Parathyroid adenoma (tissue), 2 donors: ENCODE measurements at regions not wholly inside any gene's neighbourhood (a gene's known extent, or its start where the extent isn't known, plus 50 kb on each side); places are given as distances from the start of the nearest gene placed in this dataset.

ENCODE experiments used
- H2AFZ ChIP-seq: fragments of 300-600 bp; sonication (generic); one replicate; pipeline ENCODE4 v1.7.0; 2017; ENCODE audit warnings: antibody characterized with exemption, mild to moderate bottlenecking
- H3K27ac ChIP-seq: fragments of 300-600 bp; sonication (generic); one replicate; pipeline ENCODE4 v1.7.0; 2017
- H3K27me3 ChIP-seq: fragments of 300-600 bp; sonication (generic); one replicate; pipeline ENCODE4 v1.7.0; 2017; ENCODE audit warnings: low read length; ENCODE audit not compliant: control insufficient read depth, insufficient read depth
- H3K36me3 ChIP-seq: fragments of 300-600 bp; sonication (generic); one replicate; pipeline ENCODE4 v1.7.0; 2017; ENCODE audit warnings: low read length; ENCODE audit not compliant: control insufficient read depth, insufficient read depth
- H3K4me1 ChIP-seq: fragments of 300-600 bp; sonication (generic); one replicate; pipeline ENCODE4 v1.7.0; 2017; ENCODE audit warnings: control low read depth
- H3K4me2 ChIP-seq: fragments of 300-600 bp; sonication (generic); one replicate; pipeline ENCODE4 v1.7.0; 2017; ENCODE audit warnings: low read length
- H3K4me3 ChIP-seq: fragments of 300-600 bp; sonication (generic); one replicate; pipeline ENCODE4 v1.7.0; 2017; ENCODE audit warnings: low read depth, low read length
- H3K79me2 ChIP-seq: fragments of 300-600 bp; sonication (generic); one replicate; pipeline ENCODE4 v1.7.0; 2017; ENCODE audit warnings: control low read depth
- H3K9ac ChIP-seq: fragments of 300-600 bp; sonication (generic); one replicate; pipeline ENCODE4 v1.7.0; 2017; ENCODE audit warnings: mild to moderate bottlenecking
- H3K9me3 ChIP-seq: fragments of 300-600 bp; sonication (generic); one replicate; pipeline ENCODE4 v1.7.0; 2017; ENCODE audit warnings: low read length; ENCODE audit not compliant: control insufficient read depth
- CTCF ChIP-seq: fragments of 300-600 bp; sonication (generic); IDR thresholded peaks from one replicate; pipeline ENCODE4 v1.7.0; 2017; ENCODE audit warnings: antibody characterized with exemption, mild to moderate bottlenecking
- donor health status: primary hyperparathyroidism.

GRCh38 chr5:92911293-92911692, 669.7 kb downstream of the NR2F1-AS1 start:
- H3K4me1 ChIP-seq: no peaks in the 10 kb centered on the region
- H3K36me3 ChIP-seq: no peaks in the 10 kb centered on the region
- H3K9ac ChIP-seq: no peak overlapping the region
- H3K9me3 ChIP-seq: no peaks in the 10 kb centered on the region
- no peaks in the 10 kb centered on the region for H3K27me3 ChIP-seq
- no peak for TF ChIP-seq CTCF
- no peak overlapping the region for H3K27ac ChIP-seq
- H3K4me3 ChIP-seq: no peak overlapping the region
- H3K4me2 ChIP-seq: no peak overlapping the region
- no peak overlapping the region for H2AFZ ChIP-seq
- no peaks in the 10 kb centered on the region for H3K79me2 ChIP-seq

GRCh38 chr5:92909602-92909962, 671.4 kb downstream of the NR2F1-AS1 start:
- no peak overlapping the region for H3K27ac ChIP-seq
- no peaks in the 10 kb centered on the region for H3K79me2 ChIP-seq
- no peak overlapping the region for H3K4me2 ChIP-seq

GRCh38 chr5:92908952-92909601, 671.9 kb downstream of the NR2F1-AS1 start:
- Histone ChIP-seq H3K27ac (no peak overlapping the region), H3K36me3 (no peaks in the 10 kb centered on the region), H3K79me2 (no peaks in the 10 kb centered on the region), H3K4me3 (no peak overlapping the region), H2AFZ (no peak overlapping the region), H3K27me3 (no peaks in the 10 kb centered on the region), H3K4me2 (no peak overlapping the region), H3K4me1 (no peaks in the 10 kb centered on the region), H3K9ac (no peak overlapping the region), H3K9me3 (no peaks in the 10 kb centered on the region)
- TF ChIP-seq CTCF: no peak

More at GRCh38 chr5:92909602-92909962, 671.4 kb downstream of the NR2F1-AS1 start:
- Histone ChIP-seq H3K4me3 (no peak overlapping the region), H3K9me3 (no peaks in the 10 kb centered on the region), H3K27me3 (no peaks in the 10 kb centered on the region), H2AFZ (no peak overlapping the region), H3K9ac (no peak overlapping the region), H3K4me1 (no peaks in the 10 kb centered on the region), H3K36me3 (no peaks in the 10 kb centered on the region)
- TF ChIP-seq CTCF: no peak

- Histone ChIP-seq H3K79me2 (no peaks in the 10 kb centered on the region), H3K36me3 (no peaks in the 10 kb centered on the region), H3K27ac (no peak overlapping the region), H3K9me3 (no peaks in the 10 kb centered on the region), H3K4me2 (no peak overlapping the region), H3K9ac (no peak overlapping the region), H3K4me1 (no peaks in the 10 kb centered on the region), H3K4me3 (no peak overlapping the region), H2AFZ (no peak overlapping the region), H3K27me3 (no peaks in the 10 kb centered on the region)
- TF ChIP-seq CTCF: no peak
These were observed 672.9 kb downstream of the NR2F1-AS1 start for GRCh38 chr5:92907938-92908606.
